Thyroid gland (tissue), 4 donors: ENCODE measurements at regions not wholly inside any gene's neighbourhood (a gene's known extent, or its start where the extent isn't known, plus 50 kb on each side); places are given as distances from the start of the nearest gene placed in this dataset.

Source experiments
- DNase-seq, 2 donors: peaks; one replicate each; pipeline ENCODE4 v3.0.0-alpha.2; 2019
- H3K27ac ChIP-seq, 3 donors: fragments of 200-600 bp; sonication (generic); 1 replicate in 2 of 3; 2 replicates in 1 of 3; pipeline ENCODE4 v1.5.1; 2016 to 2019; ENCODE audit warnings: mild to moderate bottlenecking in 1 of 3, moderate library complexity in 1 of 3
- H3K27me3 ChIP-seq: fragments of 200-600 bp; sonication (generic); one replicate; pipeline ENCODE4 v1.5.1; 2019
- H3K36me3 ChIP-seq, 2 donors: fragments of 200-600 bp; sonication (generic); one replicate each; pipeline ENCODE4 v1.5.1; 2016 to 2019
- H3K4me1 ChIP-seq, 2 donors: fragments of 200-600 bp; sonication (generic); one replicate each; pipeline ENCODE4 v1.5.1; 2017 to 2019
- H3K4me3 ChIP-seq, 3 donors: fragments of 200-600 bp; sonication (generic); replicated peaks in 1 of 3; 1 replicate in 2 of 3; 2 replicates in 1 of 3; pipeline ENCODE4 v1.5.1; 2016; ENCODE audit warnings: mild to moderate bottlenecking in 1 of 3
- H3K9me3 ChIP-seq: fragments of 200-600 bp; sonication (generic); one replicate; pipeline ENCODE4 v1.5.1; 2017
- CTCF ChIP-seq, 6 experiments: fragments of 200-600 bp in 3 of 6; fragments of 450-650 bp in 3 of 6; sonication (generic) in 3 of 6; IDR thresholded peaks; one replicate each; pipeline ENCODE4 v1.5.1; 2016 to 2019; ENCODE audit warnings: antibody characterized with exemption in 6 of 6, mild to moderate bottlenecking in 2 of 6, inconsistent platforms in 1 of 6, moderate library complexity in 1 of 6
- POLR2A ChIP-seq, 2 donors: fragments of 450-650 bp; IDR thresholded peaks; one replicate each; pipeline ENCODE4 v1.6.1; 2017; ENCODE audit warnings: antibody characterized with exemption in 2 of 2, mild to moderate bottlenecking in 2 of 2, moderate library complexity in 1 of 2
- WGBS, 2 donors: methylation state at CpG; one replicate each; pipeline ENCODE4 v1.1.5; 2017; 5-methylcytosine and 5-hydroxymethylcytosine counted together
- intact Hi-C: fragments of 100-400 bp; cut with DNase I; formaldehyde crosslinking; loops from one replicate; pipeline ENCODE4 v1.15.1; 2023

GRCh38 chr11:101292661-101293240, 163.1 kb upstream of the PGR start:
- no peak for TF ChIP-seq POLR2A (IDR thresholded peaks at IDR 0.05)
- TF ChIP-seq CTCF (IDR thresholded peaks at IDR 0.05), result no peak
- Histone ChIP-seq H3K4me1 (no peaks in the 10 kb centered on the region), H3K27ac (no peak overlapping the region), H3K36me3 (no peaks in the 10 kb centered on the region), H3K9me3 (no peaks in the 10 kb centered on the region), H3K4me3 (no peak overlapping the region), H3K27me3 (no peaks in the 10 kb centered on the region)
- WGBS, 2 donors, result 68 to 73% methylated on average over 2 of the region's 2 CpGs
- intact Hi-C loops, result no loop called here
- DNase-seq, result no peak

GRCh38 chr11:101291279-101291678, 161.7 kb upstream of the PGR start:
- WGBS, 2 donors, result 52 to 71% methylated on average over 1 of the region's 1 CpG
- Histone ChIP-seq H3K36me3 (no peaks in the 10 kb centered on the region), H3K27ac (no peak overlapping the region), H3K4me3 (no peak overlapping the region), H3K4me1 (no peaks in the 10 kb centered on the region), H3K27me3 (no peaks in the 10 kb centered on the region), H3K9me3 (no peaks in the 10 kb centered on the region)
- intact Hi-C loops, result no loop called here
- TF ChIP-seq CTCF (IDR thresholded peaks at IDR 0.05), result no peak
- no peak for TF ChIP-seq POLR2A (IDR thresholded peaks at IDR 0.05)
- no peak for DNase-seq

- Histone ChIP-seq H3K9me3 (no peaks in the 10 kb centered on the region), H3K4me1 (no peaks in the 10 kb centered on the region), H3K36me3 (no peaks in the 10 kb centered on the region), H3K27ac (no peak overlapping the region), H3K27me3 (no peaks in the 10 kb centered on the region), H3K4me3 (no peak overlapping the region)
- TF ChIP-seq CTCF (IDR thresholded peaks at IDR 0.05) (no peak), POLR2A (IDR thresholded peaks at IDR 0.05) (no peak)
- DNase-seq, result no peak
- 56 to 57% methylated on average over 3 of the region's 3 CpGs for WGBS, 2 donors
- intact Hi-C loops, result no loop called here
Measured at GRCh38 chr11:101288392-101288791, 158.8 kb upstream of the PGR start.

- Histone ChIP-seq H3K27ac (no peak overlapping the region), H3K4me1 (no peaks in the 10 kb centered on the region), H3K27me3 (no peaks in the 10 kb centered on the region), H3K4me3 (no peak overlapping the region), H3K9me3 (no peaks in the 10 kb centered on the region), H3K36me3 (no peaks in the 10 kb centered on the region)
- no peak for TF ChIP-seq CTCF (IDR thresholded peaks at IDR 0.05)
- no peak for TF ChIP-seq POLR2A (IDR thresholded peaks at IDR 0.05)
- DNase-seq, result no peak
- WGBS, 2 donors, result 79 to 85% methylated on average over 1 of the region's 1 CpG
- intact Hi-C loops, result no loop called here
Measured at GRCh38 chr11:101279728-101280127, 150.1 kb upstream of the PGR start.

- Histone ChIP-seq H3K27ac (no peak overlapping the region), H3K9me3 (no peaks in the 10 kb centered on the region)
Measured at GRCh38 chr11:101278286-101278685, 148.7 kb upstream of the PGR start.

More at GRCh38 chr11:101278286-101278685, 148.7 kb upstream of the PGR start:
- Histone ChIP-seq H3K27me3 (no peaks in the 10 kb centered on the region), H3K4me3 (no peak overlapping the region), H3K36me3 (no peaks in the 10 kb centered on the region), H3K4me1 (no peaks in the 10 kb centered on the region)
- no peak for DNase-seq
- TF ChIP-seq POLR2A (IDR thresholded peaks at IDR 0.05), result no peak
- TF ChIP-seq CTCF (IDR thresholded peaks at IDR 0.05), result no peak
- intact Hi-C loops, result no loop called here
